ENCODE measurements at regions not wholly inside any gene's neighbourhood (a gene's known extent, or its start where the extent isn't known, plus 50 kb on each side); places are given as distances from the start of the nearest gene placed in this dataset.

DNA sequence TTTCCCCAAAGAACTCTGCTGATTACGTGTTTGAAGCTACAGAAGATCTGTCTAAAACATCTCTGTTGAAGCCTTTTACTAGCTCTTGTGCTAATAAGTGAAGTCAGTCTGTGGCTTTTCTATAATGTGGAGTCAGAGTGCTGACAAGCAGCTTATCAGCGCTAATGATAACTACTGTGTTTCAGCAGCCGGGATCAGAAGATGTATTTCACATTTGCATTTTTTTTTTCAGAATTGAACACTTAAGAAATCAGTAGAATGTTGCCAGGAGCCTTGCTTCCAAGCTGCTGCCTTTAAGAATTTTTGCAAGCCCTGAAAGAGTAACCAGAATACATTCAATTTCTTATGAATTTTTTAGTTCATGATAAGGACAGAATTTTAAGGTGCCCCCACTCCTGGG is 519.4 kb upstream of the NR5A2 start:
- BruUV-seq (replicated peaks) = no TSS peak
- Histone ChIP-seq H4K20me1 (ENCODE audit: control insufficient read depth, insufficient read depth) (no peaks in the 10 kb centered on the region), H3K79me2 (ENCODE audit: control insufficient read depth, insufficient read depth, low read length) (no peaks in the 10 kb centered on the region), H2AFZ (ENCODE audit: control insufficient read depth, low read depth, low read length) (no peak overlapping the region), H3K4me3 (no peak overlapping the region), H3K36me3 (ENCODE audit: control insufficient read depth in 2 of 2, insufficient read depth in 2 of 2, low read length in 1 of 2) (no peaks in the 10 kb centered on the region), H3K27ac (ENCODE audit: control insufficient read depth, insufficient read depth) (no peak overlapping the region), H3K4me1 (ENCODE audit: control insufficient read depth, insufficient read depth, low read length) (no peaks in the 10 kb centered on the region), H3K27me3 (replicated peaks in 1 of 2; ENCODE audit: control insufficient read depth in 2 of 2, insufficient read depth in 2 of 2, low read length in 1 of 2) (no peaks in the 10 kb centered on the region), H3K9me3 (replicated peaks; ENCODE audit: control insufficient read depth, insufficient read depth, low read length) (no peaks in the 10 kb centered on the region), H3K9ac (ENCODE audit: control insufficient read depth, insufficient read depth, low read length) (no peak overlapping the region), H3K4me2 (ENCODE audit: control insufficient read depth, insufficient read depth) (no peak overlapping the region)
- RAD21 ChIA-PET (ENCODE audit: unreplicated experiment) = no interaction called here
- TF ChIP-seq JUND (IDR thresholded peaks at IDR 0.05; ENCODE audit: low read depth, low read length) = no peak
- TF ChIP-seq, protein P1, sequence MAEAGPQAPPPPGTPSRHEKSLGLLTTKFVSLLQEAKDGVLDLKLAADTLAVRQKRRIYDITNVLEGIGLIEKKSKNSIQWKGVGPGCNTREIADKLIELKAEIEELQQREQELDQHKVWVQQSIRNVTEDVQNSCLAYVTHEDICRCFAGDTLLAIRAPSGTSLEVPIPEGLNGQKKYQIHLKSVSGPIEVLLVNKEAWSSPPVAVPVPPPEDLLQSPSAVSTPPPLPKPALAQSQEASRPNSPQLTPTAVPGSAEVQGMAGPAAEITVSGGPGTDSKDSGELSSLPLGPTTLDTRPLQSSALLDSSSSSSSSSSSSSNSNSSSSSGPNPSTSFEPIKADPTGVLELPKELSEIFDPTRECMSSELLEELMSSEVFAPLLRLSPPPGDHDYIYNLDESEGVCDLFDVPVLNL (IDR thresholded peaks at IDR 0.05; ENCODE audit: low read depth, low read length) = no peak
- FAIRE-seq (no peak), DNase-seq (ENCODE audit: low read depth, low spot score) (no peak), ATAC-seq (no peak)
- CTCF ChIA-PET = interaction anchor here (0.9 kb wide), 1 partner anchor 86 kb away, joined by 5 read pairs; no protein-coding TSS in a partner anchor
- SMC1A ChIA-PET (ENCODE audit: uncharacterized antibody, unreplicated experiment) = interaction anchor here (0.7 to 1.3 kb wide), 4 partner anchors 13 to 200 kb away, joined by 3 read pairs; no protein-coding TSS in a partner anchor
- POLR2A ChIA-PET = interaction anchor here (0.6 kb wide), 1 partner anchor 1273 kb away, joined by 3 read pairs; no protein-coding TSS in a partner anchor
- 52% methylated on average over 3 of the region's 3 CpGs for WGBS (ENCODE audit: insufficient coverage, insufficient replicate concordance, low lambda C conversion rate, missing lambda C conversion rate)
- in situ Hi-C loops (cut with MboI) = no loop called here
- intact Hi-C loops (cut with micrococcal nuclease; ENCODE audit: unreplicated experiment) = no loop called here

DNA sequence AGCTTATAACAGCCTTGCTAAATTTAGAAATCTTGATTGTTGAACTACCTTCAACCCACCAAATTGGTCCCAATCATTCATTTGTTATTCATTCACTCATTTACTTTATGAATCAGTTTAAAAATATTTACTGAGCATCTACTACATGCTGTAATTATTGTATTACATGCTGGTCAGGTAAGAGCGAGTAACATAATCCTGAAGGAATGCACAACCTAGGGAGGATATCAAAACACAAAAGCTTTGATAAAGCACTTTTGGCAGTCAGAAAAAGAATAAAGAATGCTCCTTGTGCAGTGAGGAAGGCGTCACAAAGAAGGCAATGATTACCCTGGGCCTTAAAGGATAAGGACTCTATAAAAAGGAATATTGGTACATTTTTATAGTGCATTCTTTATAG is 518.9 kb upstream of the NR5A2 start:
- ChIA-PET RAD21 (ENCODE audit: unreplicated experiment) (no interaction called here), SMC1A (ENCODE audit: uncharacterized antibody, unreplicated experiment) (no interaction called here), POLR2A (no interaction called here), CTCF (no interaction called here)
- BruUV-seq (replicated peaks) = no TSS peak
- no peak for FAIRE-seq
- Histone ChIP-seq H3K9me3 (replicated peaks; ENCODE audit: control insufficient read depth, insufficient read depth, low read length) (no peaks in the 10 kb centered on the region), H3K36me3 (ENCODE audit: control insufficient read depth in 2 of 2, insufficient read depth in 2 of 2, low read length in 1 of 2) (no peaks in the 10 kb centered on the region), H3K4me2 (ENCODE audit: control insufficient read depth, insufficient read depth) (no peak overlapping the region), H3K9ac (ENCODE audit: control insufficient read depth, insufficient read depth, low read length) (no peak overlapping the region), H3K27me3 (replicated peaks in 1 of 2; ENCODE audit: control insufficient read depth in 2 of 2, insufficient read depth in 2 of 2, low read length in 1 of 2) (no peaks in the 10 kb centered on the region), H3K4me1 (ENCODE audit: control insufficient read depth, insufficient read depth, low read length) (no peaks in the 10 kb centered on the region), H3K4me3 (no peak overlapping the region), H4K20me1 (ENCODE audit: control insufficient read depth, insufficient read depth) (no peaks in the 10 kb centered on the region), H3K27ac (ENCODE audit: control insufficient read depth, insufficient read depth) (no peak overlapping the region), H2AFZ (ENCODE audit: control insufficient read depth, low read depth, low read length) (no peak overlapping the region), H3K79me2 (ENCODE audit: control insufficient read depth, insufficient read depth, low read length) (no peaks in the 10 kb centered on the region)
- intact Hi-C loops (cut with micrococcal nuclease; ENCODE audit: unreplicated experiment) = no loop called here
- TF ChIP-seq BCL11A (IDR thresholded peaks at IDR 0.05; ENCODE audit: low read depth, low read length) = no peak
- TF ChIP-seq RBBP5 (conservative IDR thresholded peaks at IDR 0.05) = no peak
- TF ChIP-seq TCF7 (IDR thresholded peaks at IDR 0.05; ENCODE audit: borderline replicate concordance) = no peak
- TF ChIP-seq PML (IDR thresholded peaks at IDR 0.05; ENCODE audit: low read length) = no peak
- TF ChIP-seq JUNB (IDR thresholded peaks at IDR 0.05) = no peak
- TF ChIP-seq ZBTB40 (IDR thresholded peaks at IDR 0.05; ENCODE audit: borderline replicate concordance) = no peak
- no peak for TF ChIP-seq LARP7 (IDR thresholded peaks at IDR 0.05)
- no peak for TF ChIP-seq HDAC6 (IDR thresholded peaks at IDR 0.05; ENCODE audit: unreplicated experiment)
- no peak for TF ChIP-seq KLF5 (IDR thresholded peaks at IDR 0.05; ENCODE audit: partially characterized antibody)
- TF ChIP-seq RB1 (IDR thresholded peaks at IDR 0.05; ENCODE audit: borderline replicate concordance) = no peak
- TF ChIP-seq IKZF1 (conservative IDR thresholded peaks at IDR 0.05) = no peak
- no peak for TF ChIP-seq NFYB (IDR thresholded peaks at IDR 0.05; ENCODE audit: insufficient read depth, low read depth, low read length)
- in situ Hi-C loops (cut with MboI) = no loop called here
- no peak for DNase-seq (ENCODE audit: low read depth, low spot score)
- no peak for ATAC-seq
- 44% methylated on average over 2 of the region's 2 CpGs for WGBS (ENCODE audit: insufficient coverage, insufficient replicate concordance, low lambda C conversion rate, missing lambda C conversion rate)
